K562 (cell line): ENCODE measurements at regions not wholly inside any gene's neighbourhood (a gene's known extent, or its start where the extent isn't known, plus 50 kb on each side); places are given as distances from the start of the nearest gene placed in this dataset.

Source experiments
- E2F3 ChIP-seq: fragments of 250-450 bp; sonication (Bioruptor Pico); IDR thresholded peaks from 2 replicates; pipeline ENCODE4 v1.4.0; 2020; ENCODE audit warnings: mild to moderate bottlenecking
- ELF4 ChIP-seq: fragments of 450-650 bp; formaldehyde crosslinking; IDR thresholded peaks from 2 replicates; pipeline ENCODE4 v1.4.0; 2022; ENCODE audit warnings: missing genetic modification characterization
- MCM5 ChIP-seq: fragments of 450-650 bp; IDR thresholded peaks from 2 replicates; pipeline ENCODE4 v1.6.1; 2016; ENCODE audit warnings: low read depth
- NFIC ChIP-seq: fragments of 450-650 bp; IDR thresholded peaks from 2 replicates; pipeline ENCODE4 v1.6.1; 2017; ENCODE audit warnings: mild to moderate bottlenecking, inconsistent platforms
- RUNX1 ChIP-seq: sonication (generic); IDR thresholded peaks from 2 replicates; pipeline ENCODE4 v1.6.1; 2016; ENCODE audit warnings: antibody characterized with exemption, low read depth
- ZBTB8A ChIP-seq: fragments of 450-650 bp; IDR thresholded peaks from 2 replicates; pipeline ENCODE4 v1.6.1; 2018; ENCODE audit warnings: mild to moderate bottlenecking, moderate library complexity; ENCODE audit not compliant: partially characterized antibody
- ZNF3 ChIP-seq: fragments of 250-450 bp; sonication (Bioruptor Pico); IDR thresholded peaks from 2 replicates; pipeline ENCODE4 v1.5.0; 2021; ENCODE audit warnings: mild to moderate bottlenecking, moderate library complexity
- ZNF583 ChIP-seq: fragments of 250-450 bp; sonication (Bioruptor Pico); IDR thresholded peaks from 2 replicates; pipeline ENCODE4 v1.4.0; 2020
- TF ChIP-seq, protein P1 (sequence below): fragments of 450-650 bp; IDR thresholded peaks from 2 replicates; pipeline ENCODE4 v1.6.1; 2016; ENCODE audit warnings: mild to moderate bottlenecking, moderate library complexity
- TF ChIP-seq, protein P2 (sequence below), 2 experiments: fragments of 150-350 bp in 1 of 2; IDR thresholded peaks; 2 replicates each; pipeline ENCODE4 v1.6.1; 2012 to 2016; ENCODE audit warnings: low read depth in 2 of 2, low read length in 2 of 2, mild to moderate bottlenecking in 1 of 2, moderate library complexity in 1 of 2

DNA sequence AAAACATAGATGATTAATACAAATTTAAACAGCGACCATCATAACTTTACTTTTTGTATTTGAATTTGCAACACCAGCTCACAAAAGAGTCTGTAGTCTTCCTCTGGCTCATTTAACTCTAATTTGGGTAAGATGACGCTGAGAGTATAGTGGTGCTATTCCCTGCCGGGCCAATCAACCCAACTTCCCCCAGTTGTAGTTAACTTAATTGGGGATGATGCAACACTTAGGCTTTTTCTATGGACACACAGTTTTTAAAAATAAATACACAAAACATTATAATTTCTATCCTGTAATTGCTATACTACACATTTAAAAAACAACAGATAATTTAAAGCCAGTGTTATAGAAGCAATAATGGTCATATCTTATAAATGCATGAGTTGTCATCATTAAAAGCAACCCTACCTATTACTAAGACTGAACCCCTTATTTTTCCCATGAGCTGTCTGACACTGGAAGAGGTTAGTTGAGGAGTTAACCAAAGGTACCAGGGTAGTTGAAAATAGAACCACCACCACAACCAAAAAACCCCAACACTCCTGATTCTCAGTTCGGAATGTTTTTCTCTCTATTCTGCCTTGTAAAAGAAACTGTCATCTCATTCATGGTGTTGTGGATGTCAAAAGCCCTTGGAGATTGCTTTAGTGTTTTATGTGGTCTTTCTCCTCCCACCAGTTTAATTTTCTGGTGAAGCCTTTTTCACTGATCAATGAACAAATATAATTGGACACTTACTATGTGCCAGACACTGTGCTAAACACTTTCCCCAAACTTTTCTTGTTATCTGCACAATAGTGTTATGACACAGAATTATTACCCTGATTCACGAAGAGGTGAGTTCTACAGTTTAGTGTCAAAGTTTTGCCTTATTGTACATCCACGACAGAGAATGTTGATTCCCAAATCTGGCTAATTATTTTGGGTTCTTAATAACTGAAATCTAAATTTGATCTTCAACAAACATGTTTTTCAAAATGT, 61.5 kb upstream of the RAPGEF2 start (continued):
- TF ChIP-seq, protein P1, sequence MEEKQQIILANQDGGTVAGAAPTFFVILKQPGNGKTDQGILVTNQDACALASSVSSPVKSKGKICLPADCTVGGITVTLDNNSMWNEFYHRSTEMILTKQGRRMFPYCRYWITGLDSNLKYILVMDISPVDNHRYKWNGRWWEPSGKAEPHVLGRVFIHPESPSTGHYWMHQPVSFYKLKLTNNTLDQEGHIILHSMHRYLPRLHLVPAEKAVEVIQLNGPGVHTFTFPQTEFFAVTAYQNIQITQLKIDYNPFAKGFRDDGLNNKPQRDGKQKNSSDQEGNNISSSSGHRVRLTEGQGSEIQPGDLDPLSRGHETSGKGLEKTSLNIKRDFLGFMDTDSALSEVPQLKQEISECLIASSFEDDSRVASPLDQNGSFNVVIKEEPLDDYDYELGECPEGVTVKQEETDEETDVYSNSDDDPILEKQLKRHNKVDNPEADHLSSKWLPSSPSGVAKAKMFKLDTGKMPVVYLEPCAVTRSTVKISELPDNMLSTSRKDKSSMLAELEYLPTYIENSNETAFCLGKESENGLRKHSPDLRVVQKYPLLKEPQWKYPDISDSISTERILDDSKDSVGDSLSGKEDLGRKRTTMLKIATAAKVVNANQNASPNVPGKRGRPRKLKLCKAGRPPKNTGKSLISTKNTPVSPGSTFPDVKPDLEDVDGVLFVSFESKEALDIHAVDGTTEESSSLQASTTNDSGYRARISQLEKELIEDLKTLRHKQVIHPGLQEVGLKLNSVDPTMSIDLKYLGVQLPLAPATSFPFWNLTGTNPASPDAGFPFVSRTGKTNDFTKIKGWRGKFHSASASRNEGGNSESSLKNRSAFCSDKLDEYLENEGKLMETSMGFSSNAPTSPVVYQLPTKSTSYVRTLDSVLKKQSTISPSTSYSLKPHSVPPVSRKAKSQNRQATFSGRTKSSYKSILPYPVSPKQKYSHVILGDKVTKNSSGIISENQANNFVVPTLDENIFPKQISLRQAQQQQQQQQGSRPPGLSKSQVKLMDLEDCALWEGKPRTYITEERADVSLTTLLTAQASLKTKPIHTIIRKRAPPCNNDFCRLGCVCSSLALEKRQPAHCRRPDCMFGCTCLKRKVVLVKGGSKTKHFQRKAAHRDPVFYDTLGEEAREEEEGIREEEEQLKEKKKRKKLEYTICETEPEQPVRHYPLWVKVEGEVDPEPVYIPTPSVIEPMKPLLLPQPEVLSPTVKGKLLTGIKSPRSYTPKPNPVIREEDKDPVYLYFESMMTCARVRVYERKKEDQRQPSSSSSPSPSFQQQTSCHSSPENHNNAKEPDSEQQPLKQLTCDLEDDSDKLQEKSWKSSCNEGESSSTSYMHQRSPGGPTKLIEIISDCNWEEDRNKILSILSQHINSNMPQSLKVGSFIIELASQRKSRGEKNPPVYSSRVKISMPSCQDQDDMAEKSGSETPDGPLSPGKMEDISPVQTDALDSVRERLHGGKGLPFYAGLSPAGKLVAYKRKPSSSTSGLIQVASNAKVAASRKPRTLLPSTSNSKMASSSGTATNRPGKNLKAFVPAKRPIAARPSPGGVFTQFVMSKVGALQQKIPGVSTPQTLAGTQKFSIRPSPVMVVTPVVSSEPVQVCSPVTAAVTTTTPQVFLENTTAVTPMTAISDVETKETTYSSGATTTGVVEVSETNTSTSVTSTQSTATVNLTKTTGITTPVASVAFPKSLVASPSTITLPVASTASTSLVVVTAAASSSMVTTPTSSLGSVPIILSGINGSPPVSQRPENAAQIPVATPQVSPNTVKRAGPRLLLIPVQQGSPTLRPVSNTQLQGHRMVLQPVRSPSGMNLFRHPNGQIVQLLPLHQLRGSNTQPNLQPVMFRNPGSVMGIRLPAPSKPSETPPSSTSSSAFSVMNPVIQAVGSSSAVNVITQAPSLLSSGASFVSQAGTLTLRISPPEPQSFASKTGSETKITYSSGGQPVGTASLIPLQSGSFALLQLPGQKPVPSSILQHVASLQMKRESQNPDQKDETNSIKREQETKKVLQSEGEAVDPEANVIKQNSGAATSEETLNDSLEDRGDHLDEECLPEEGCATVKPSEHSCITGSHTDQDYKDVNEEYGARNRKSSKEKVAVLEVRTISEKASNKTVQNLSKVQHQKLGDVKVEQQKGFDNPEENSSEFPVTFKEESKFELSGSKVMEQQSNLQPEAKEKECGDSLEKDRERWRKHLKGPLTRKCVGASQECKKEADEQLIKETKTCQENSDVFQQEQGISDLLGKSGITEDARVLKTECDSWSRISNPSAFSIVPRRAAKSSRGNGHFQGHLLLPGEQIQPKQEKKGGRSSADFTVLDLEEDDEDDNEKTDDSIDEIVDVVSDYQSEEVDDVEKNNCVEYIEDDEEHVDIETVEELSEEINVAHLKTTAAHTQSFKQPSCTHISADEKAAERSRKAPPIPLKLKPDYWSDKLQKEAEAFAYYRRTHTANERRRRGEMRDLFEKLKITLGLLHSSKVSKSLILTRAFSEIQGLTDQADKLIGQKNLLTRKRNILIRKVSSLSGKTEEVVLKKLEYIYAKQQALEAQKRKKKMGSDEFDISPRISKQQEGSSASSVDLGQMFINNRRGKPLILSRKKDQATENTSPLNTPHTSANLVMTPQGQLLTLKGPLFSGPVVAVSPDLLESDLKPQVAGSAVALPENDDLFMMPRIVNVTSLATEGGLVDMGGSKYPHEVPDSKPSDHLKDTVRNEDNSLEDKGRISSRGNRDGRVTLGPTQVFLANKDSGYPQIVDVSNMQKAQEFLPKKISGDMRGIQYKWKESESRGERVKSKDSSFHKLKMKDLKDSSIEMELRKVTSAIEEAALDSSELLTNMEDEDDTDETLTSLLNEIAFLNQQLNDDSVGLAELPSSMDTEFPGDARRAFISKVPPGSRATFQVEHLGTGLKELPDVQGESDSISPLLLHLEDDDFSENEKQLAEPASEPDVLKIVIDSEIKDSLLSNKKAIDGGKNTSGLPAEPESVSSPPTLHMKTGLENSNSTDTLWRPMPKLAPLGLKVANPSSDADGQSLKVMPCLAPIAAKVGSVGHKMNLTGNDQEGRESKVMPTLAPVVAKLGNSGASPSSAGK: no peak
- TF ChIP-seq NFIC (no peak), RUNX1 (no peak), ZNF583 (CRISPR knock-in tag) (no peak), ZNF3 (CRISPR knock-in tag) (peak; percentile 33; the same call in 1 of the 2 replicates), ELF4 (no peak), E2F3 (CRISPR knock-in tag) (no peak), ZBTB8A (no peak), MCM5 (no peak)
- TF ChIP-seq, protein P2, sequence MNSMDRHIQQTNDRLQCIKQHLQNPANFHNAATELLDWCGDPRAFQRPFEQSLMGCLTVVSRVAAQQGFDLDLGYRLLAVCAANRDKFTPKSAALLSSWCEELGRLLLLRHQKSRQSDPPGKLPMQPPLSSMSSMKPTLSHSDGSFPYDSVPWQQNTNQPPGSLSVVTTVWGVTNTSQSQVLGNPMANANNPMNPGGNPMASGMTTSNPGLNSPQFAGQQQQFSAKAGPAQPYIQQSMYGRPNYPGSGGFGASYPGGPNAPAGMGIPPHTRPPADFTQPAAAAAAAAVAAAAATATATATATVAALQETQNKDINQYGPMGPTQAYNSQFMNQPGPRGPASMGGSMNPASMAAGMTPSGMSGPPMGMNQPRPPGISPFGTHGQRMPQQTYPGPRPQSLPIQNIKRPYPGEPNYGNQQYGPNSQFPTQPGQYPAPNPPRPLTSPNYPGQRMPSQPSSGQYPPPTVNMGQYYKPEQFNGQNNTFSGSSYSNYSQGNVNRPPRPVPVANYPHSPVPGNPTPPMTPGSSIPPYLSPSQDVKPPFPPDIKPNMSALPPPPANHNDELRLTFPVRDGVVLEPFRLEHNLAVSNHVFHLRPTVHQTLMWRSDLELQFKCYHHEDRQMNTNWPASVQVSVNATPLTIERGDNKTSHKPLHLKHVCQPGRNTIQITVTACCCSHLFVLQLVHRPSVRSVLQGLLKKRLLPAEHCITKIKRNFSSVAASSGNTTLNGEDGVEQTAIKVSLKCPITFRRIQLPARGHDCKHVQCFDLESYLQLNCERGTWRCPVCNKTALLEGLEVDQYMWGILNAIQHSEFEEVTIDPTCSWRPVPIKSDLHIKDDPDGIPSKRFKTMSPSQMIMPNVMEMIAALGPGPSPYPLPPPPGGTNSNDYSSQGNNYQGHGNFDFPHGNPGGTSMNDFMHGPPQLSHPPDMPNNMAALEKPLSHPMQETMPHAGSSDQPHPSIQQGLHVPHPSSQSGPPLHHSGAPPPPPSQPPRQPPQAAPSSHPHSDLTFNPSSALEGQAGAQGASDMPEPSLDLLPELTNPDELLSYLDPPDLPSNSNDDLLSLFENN (IDR thresholded peaks at IDR 0.05; ENCODE audit: low read depth in 2 of 2, low read length in 2 of 2): no peak
